Gastrocnemius medialis (tissue), 4 donors: ENCODE measurements at regions not wholly inside any gene's neighbourhood (a gene's known extent, or its start where the extent isn't known, plus 50 kb on each side); places are given as distances from the start of the nearest gene placed in this dataset.

Experiments
- CTCF ChIP-seq, 5 experiments: fragments of 450-650 bp in 3 of 5; fragments of 200-600 bp in 2 of 5; sonication (generic) in 2 of 5; IDR thresholded peaks in 4 of 5; conservative IDR thresholded peaks in 1 of 5; 1 replicate in 4 of 5; 2 replicates in 1 of 5; pipeline ENCODE4 v1.5.1; 2016 to 2019; ENCODE audit warnings: antibody characterized with exemption in 5 of 5, mild to moderate bottlenecking in 3 of 5, moderate library complexity in 3 of 5
- POLR2A ChIP-seq, 2 donors: fragments of 450-650 bp; IDR thresholded peaks; one replicate each; pipeline ENCODE4 v1.6.1; 2017; ENCODE audit warnings: antibody characterized with exemption in 2 of 2, mild to moderate bottlenecking in 2 of 2, moderate library complexity in 2 of 2

GRCh38 chr3:24829011-24829581 is 334.4 kb upstream of the THRB start:
- TF ChIP-seq CTCF (IDR thresholded peaks at IDR 0.05 in 4 of 5, conservative IDR thresholded peaks at IDR 0.05 in 1 of 5): no peak
- TF ChIP-seq POLR2A (IDR thresholded peaks at IDR 0.05): no peak
